AG04449 (cell line): ENCODE measurements at regions not wholly inside any gene's neighbourhood (a gene's known extent, or its start where the extent isn't known, plus 50 kb on each side); places are given as distances from the start of the nearest gene placed in this dataset.

Experiments
- CTCF ChIA-PET: fragments of 350-600 bp; formaldehyde crosslinking; extraction: SDS; loops from one replicate; lab custom pipeline; 2021; ENCODE audit warnings: antibody characterized with exemption; lab: Yijun Ruan, JAX
- POLR2A ChIA-PET: fragments of 400-600, 350-600 bp; formaldehyde crosslinking; extraction: SDS; loops from one replicate; lab custom pipeline; 2020; ENCODE audit warnings: antibody characterized with exemption, inconsistent platforms; lab: Yijun Ruan, JAX
- DNase-seq: peaks from one replicate; pipeline ENCODE4 v3.0.0-alpha.2; 2010; ENCODE audit warnings: low read depth, low spot score
- H3K4me3 ChIP-seq: 2 replicates; pipeline ENCODE4 v1.5.1; 2011; ENCODE audit warnings: low read depth, mild to moderate bottlenecking, control low read depth, low read length
- CTCF ChIP-seq: IDR thresholded peaks from one replicate; pipeline ENCODE4 v1.5.1; 2011; ENCODE audit warnings: mild to moderate bottlenecking, moderate library complexity, low read length, control low read depth, inconsistent platforms; ENCODE audit not compliant: insufficient read depth; ENCODE audit errors: missing control alignments

DNA sequence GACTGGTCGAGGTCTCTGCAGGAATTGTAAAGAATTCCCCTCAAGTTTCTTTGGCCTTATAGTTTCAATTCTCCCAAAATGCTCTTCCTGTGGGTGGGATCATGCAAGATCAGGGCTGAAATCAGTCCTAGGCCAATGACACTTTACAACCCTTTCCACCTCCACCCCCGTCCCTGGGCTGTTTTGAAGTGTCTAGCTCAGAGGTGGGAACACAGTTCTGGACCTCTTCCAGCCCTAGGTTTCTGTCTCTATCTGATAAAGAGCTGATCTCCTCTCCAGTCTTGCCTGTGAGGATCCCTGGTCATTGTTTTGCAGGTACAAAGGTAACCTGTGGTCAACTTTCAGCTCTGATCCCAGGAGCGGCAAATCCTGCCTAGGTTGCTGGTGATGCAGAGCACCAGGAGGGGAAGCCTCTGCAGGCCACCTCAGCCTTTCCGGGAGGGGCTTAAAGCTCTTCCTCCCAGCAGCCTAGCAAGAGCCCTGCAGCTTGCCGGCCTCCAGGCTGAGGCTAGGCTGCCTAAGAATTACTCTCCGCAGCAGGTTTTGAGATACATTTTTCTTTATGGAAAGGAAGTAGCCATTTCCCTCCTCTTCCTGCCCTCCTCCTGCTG lies 69.8 kb upstream of the WIPF1 start:
- H3K4me3 ChIP-seq: no peak overlapping the region
- CTCF ChIA-PET: interaction anchor here (1.1 to 2.1 kb wide), 9 partner anchors 10 to 204 kb away, joined by 4 to 14 read pairs (median 5); no protein-coding TSS in a partner anchor
- DNase-seq: no peak
- POLR2A ChIA-PET: interaction anchor here (1.1 kb wide), 1 partner anchor 57 kb away, joined by 3 read pairs; no protein-coding TSS in a partner anchor
- no peak for TF ChIP-seq CTCF

DNA sequence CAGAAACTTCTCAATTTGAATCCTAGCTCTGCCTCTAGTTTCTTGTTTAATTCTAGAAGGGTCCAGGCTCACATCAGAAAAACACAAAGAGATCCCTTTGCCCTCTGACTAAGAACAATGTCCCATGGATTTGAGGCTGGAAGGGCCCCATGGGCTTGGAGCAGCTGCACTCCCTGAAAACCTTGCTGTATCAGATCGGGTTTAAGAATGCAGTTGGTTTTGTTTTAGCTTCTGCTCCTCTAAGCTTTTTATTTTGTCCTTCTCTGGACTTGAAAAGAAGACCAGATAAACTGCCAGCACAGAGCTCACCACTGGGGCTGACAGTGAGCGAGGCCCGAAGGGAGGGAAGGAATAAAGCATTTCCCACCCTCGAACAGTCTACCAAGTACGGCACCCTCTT lies 69.2 kb upstream of the WIPF1 start:
- CTCF ChIA-PET: interaction anchor here (0.8 to 2.1 kb wide), 10 partner anchors 11 to 203 kb away, joined by 3 to 14 read pairs (median 5); no protein-coding TSS in a partner anchor
- TF ChIP-seq CTCF: no peak
- no peak overlapping the region for H3K4me3 ChIP-seq
- no peak for DNase-seq
- POLR2A ChIA-PET: interaction anchor here (1.1 kb wide), 1 partner anchor 56 kb away, joined by 3 read pairs; no protein-coding TSS in a partner anchor

DNA sequence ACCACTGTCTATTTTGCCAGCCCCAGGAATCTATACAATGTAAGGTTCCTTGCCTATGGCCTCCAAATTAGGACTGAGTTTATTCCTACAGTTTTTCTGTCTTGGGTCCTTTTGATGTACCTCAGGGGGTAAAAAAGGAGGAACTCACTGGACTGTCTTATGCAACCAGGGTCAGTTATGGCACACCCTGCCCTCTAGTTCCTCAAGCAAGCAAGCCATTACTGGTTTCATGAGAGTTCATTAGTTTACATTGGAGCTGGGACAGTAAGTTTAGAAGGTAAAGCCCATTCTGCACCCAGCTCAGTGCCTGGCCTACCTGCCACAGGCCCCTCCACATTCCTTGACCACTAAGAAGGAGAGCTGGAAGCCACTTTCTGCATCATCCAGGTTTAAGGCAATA lies 68.7 kb upstream of the WIPF1 start:
- no peak overlapping the region for H3K4me3 ChIP-seq
- POLR2A ChIA-PET: no interaction called here
- CTCF ChIA-PET: interaction anchor here (0.8 to 2.1 kb wide), 8 partner anchors 11 to 203 kb away, joined by 3 to 14 read pairs (median 6); no protein-coding TSS in a partner anchor
- TF ChIP-seq CTCF: no peak
- DNase-seq: no peak

GRCh38 chr2:174664084-174664759 lies 66.6 kb upstream of the WIPF1 start:
- CTCF ChIA-PET: interaction anchor here (1.0 to 2.0 kb wide), 3 partner anchors 67 to 87 kb away, joined by 3 to 7 read pairs (median 4); partner anchors contain the start of gene WIPF1
- no peak for TF ChIP-seq CTCF
- no peak for DNase-seq
- peak overlapping the region; percentile 12; the same call in 1 of the 2 replicates for H3K4me3 ChIP-seq
- POLR2A ChIA-PET: interaction anchor here (1.1 kb wide), 3 partner anchors 10 to 50 kb away, joined by 3 read pairs; no protein-coding TSS in a partner anchor

DNA sequence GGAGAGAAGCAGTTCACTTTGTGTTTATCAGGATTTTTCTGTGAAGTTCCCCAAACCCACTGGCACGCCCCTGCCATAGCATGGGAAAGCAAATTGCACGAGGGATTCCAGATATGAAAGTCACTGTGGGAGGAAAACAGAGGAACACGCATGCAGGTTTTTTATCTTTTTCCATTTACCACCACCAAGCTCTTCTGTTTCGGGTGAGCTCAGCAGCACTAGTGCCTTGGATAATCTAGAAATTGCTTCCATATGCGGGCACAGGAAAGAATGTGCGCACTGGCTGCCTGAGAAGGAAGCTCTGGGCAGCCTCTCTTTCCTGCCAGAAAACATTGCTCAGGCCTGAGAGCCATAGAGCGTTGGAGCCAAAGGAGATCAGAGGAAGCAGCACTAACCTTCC lies 65.9 kb upstream of the WIPF1 start:
- POLR2A ChIA-PET: interaction anchor here (0.7 to 1.1 kb wide), 4 partner anchors 11 to 49 kb away, joined by 3 to 5 read pairs (median 3); no protein-coding TSS in a partner anchor
- peak overlapping the region; percentile 15 for H3K4me3 ChIP-seq
- CTCF ChIA-PET: interaction anchor here (1.0 to 2.0 kb wide), 3 partner anchors 66 to 86 kb away, joined by 3 to 7 read pairs (median 4); partner anchors contain the start of gene WIPF1
- TF ChIP-seq CTCF: no peak
- DNase-seq: peak; percentile 87

- DNase-seq: no peak
- no peak overlapping the region for H3K4me3 ChIP-seq
- ChIA-PET POLR2A (interaction anchor here (1.1 kb wide), 2 partner anchors 20 to 48 kb away, joined by 3 read pairs; no protein-coding TSS in a partner anchor), CTCF (interaction anchor here (1.5 to 2.0 kb wide), 2 partner anchors 69 to 85 kb away, joined by 3 to 7 read pairs; no protein-coding TSS in a partner anchor)
- TF ChIP-seq CTCF: no peak
These were observed 65.3 kb upstream of the WIPF1 start for GRCh38 chr2:174662859-174663258.
